Stomach (tissue), 8 donors: ENCODE measurements at regions not wholly inside any gene's neighbourhood (a gene's known extent, or its start where the extent isn't known, plus 50 kb on each side); places are given as distances from the start of the nearest gene placed in this dataset.

Source experiments
- DNase-seq, 2 donors: peaks; one replicate each; pipeline versions ENCODE4 v3.0.0 to v3.0.0-alpha.2; 2013 to 2019
- H3K27ac ChIP-seq, 5 donors: fragments of 200-600 bp in 4 of 5; sonication (generic) in 4 of 5; one replicate each; pipeline ENCODE4 v1.5.1; 2013 to 2019; ENCODE audit warnings: mild to moderate bottlenecking in 1 of 5, moderate library complexity in 1 of 5
- H3K27me3 ChIP-seq, 3 donors: fragments of 200-600 bp; sonication (generic); one replicate each; pipeline ENCODE4 v1.5.1; 2017 to 2019; ENCODE audit warnings: mixed run types in 1 of 3
- H3K36me3 ChIP-seq, 4 donors: fragments of 200-600 bp; sonication (generic); 1 replicate in 3 of 4; 2 replicates in 1 of 4; pipeline ENCODE4 v1.5.1; 2016 to 2019
- H3K4me1 ChIP-seq, 4 donors: fragments of 200-600 bp; sonication (generic); one replicate each; pipeline ENCODE4 v1.5.1; 2016 to 2019
- H3K4me3 ChIP-seq, 4 donors: fragments of 200-600 bp; sonication (generic) in 3 of 4; one replicate each; pipeline ENCODE4 v1.5.1; 2016 to 2019; ENCODE audit warnings: mild to moderate bottlenecking in 1 of 4
- H3K9me3 ChIP-seq, 4 donors: fragments of 200-600 bp; sonication (generic); one replicate each; pipeline ENCODE4 v1.5.1; 2016 to 2019
- EP300 ChIP-seq: sonication (generic); formaldehyde crosslinking; IDR thresholded peaks from one replicate; pipeline ENCODE4 v1.6.1; 2017; ENCODE audit warnings: antibody characterized with exemption
- POLR2A ChIP-seq, 4 donors: fragments of 450-650 bp; IDR thresholded peaks; one replicate each; pipeline ENCODE4 v1.6.1; 2016; ENCODE audit warnings: antibody characterized with exemption in 4 of 4, control low read depth in 2 of 4, mild to moderate bottlenecking in 1 of 4, moderate library complexity in 1 of 4
- POLR2AphosphoS5 ChIP-seq, 3 donors: sonication (generic); formaldehyde crosslinking; IDR thresholded peaks; one replicate each; pipeline ENCODE4 v1.6.1; 2016; ENCODE audit warnings: antibody characterized with exemption in 3 of 3
- WGBS, 5 donors: extraction: QIAGEN DNeasy Blood & Tissue Kit in 3 of 5; methylation state at CpG; one replicate each; pipeline versions ENCODE4 v1.1.5 to v1.1.7; 2013 to 2018; 5-methylcytosine and 5-hydroxymethylcytosine counted together
- intact Hi-C: fragments of 100-400 bp; cut with DNase I; formaldehyde crosslinking; loops from one replicate; pipeline ENCODE4 v1.15.1; 2023; ENCODE audit warnings: low total_unique reads
- TF ChIP-seq, protein P1 (sequence below), 7 experiments: fragments of 450-650 bp in 4 of 7; fragments of 200-600 bp in 3 of 7; sonication (generic) in 3 of 7; IDR thresholded peaks; one replicate each; pipeline ENCODE4 v1.5.1; 2016 to 2019; ENCODE audit warnings: antibody characterized with exemption in 7 of 7, control low read depth in 2 of 7, mild to moderate bottlenecking in 1 of 7
- donor health status: healthy with polysubstance abuse.
- donor health status: Bipolar disorder and iron deficiency.
- donor health status: healthy.

DNA sequence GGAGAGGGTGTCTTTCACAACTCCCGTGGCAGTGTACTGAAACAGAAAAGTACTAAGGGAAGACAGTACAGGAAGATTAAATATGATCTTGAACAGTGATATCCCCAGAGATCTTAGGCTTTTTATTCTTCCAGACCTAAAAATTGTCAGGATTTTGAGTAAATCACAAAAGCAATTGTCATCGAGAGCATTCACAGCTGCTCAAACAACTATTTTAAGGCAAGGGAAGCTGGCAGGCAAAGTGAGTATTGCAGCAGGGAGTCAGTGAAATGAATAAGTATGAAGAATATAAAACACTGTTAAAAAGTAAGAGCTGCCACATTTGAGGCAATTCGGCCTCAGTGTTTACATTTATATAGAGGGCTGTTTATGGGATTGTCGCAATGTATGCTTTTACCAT, 479.0 kb downstream of the CAAP1 start:
- Histone ChIP-seq H3K4me1 (no peaks in the 10 kb centered on the region), H3K27ac (no peak overlapping the region), H3K9me3 (no peaks in the 10 kb centered on the region), H3K36me3 (no peaks in the 10 kb centered on the region), H3K4me3 (no peak overlapping the region), H3K27me3 (no peaks in the 10 kb centered on the region)
- intact Hi-C loops: no loop called here
- 45 to 66% (median 60%) methylated on average over 4 of the region's 4 CpGs for WGBS, 5 donors
- no peak for TF ChIP-seq POLR2A (IDR thresholded peaks at IDR 0.05)
- TF ChIP-seq EP300: no peak
- TF ChIP-seq POLR2AphosphoS5 (IDR thresholded peaks at IDR 0.05): no peak
- TF ChIP-seq, protein P1, sequence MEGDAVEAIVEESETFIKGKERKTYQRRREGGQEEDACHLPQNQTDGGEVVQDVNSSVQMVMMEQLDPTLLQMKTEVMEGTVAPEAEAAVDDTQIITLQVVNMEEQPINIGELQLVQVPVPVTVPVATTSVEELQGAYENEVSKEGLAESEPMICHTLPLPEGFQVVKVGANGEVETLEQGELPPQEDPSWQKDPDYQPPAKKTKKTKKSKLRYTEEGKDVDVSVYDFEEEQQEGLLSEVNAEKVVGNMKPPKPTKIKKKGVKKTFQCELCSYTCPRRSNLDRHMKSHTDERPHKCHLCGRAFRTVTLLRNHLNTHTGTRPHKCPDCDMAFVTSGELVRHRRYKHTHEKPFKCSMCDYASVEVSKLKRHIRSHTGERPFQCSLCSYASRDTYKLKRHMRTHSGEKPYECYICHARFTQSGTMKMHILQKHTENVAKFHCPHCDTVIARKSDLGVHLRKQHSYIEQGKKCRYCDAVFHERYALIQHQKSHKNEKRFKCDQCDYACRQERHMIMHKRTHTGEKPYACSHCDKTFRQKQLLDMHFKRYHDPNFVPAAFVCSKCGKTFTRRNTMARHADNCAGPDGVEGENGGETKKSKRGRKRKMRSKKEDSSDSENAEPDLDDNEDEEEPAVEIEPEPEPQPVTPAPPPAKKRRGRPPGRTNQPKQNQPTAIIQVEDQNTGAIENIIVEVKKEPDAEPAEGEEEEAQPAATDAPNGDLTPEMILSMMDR (IDR thresholded peaks at IDR 0.05): no peak
- DNase-seq: peak in 1 of 2 donors; percentile 45

DNA sequence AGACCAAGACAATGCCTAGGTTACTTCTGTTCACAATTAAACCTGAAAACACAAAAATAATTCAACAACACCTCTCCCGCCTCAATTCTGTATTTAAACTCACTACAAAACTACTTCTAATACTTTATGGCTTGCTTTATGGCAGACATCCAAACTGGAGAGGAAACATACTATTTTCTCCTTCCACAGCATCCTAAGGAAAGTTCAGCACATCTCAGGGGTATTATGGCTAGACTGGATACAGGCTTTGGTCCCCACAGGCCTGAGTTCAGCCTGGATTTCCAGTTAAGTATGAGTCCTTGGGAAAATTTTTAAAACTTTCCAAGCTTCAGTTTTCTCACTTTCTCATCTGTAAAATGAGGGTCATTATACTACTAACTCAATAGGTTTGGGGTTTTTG, 480.2 kb downstream of the CAAP1 start:
- Histone ChIP-seq H3K9me3 (no peaks in the 10 kb centered on the region), H3K27me3 (no peaks in the 10 kb centered on the region), H3K4me1 (no peaks in the 10 kb centered on the region), H3K27ac (no peak overlapping the region), H3K36me3 (no peaks in the 10 kb centered on the region), H3K4me3 (no peak overlapping the region)
- TF ChIP-seq, protein P1 (IDR thresholded peaks at IDR 0.05): no peak
- TF ChIP-seq POLR2A (IDR thresholded peaks at IDR 0.05) (no peak), POLR2AphosphoS5 (IDR thresholded peaks at IDR 0.05) (no peak), EP300 (no peak)
- intact Hi-C loops: no loop called here
- peak in 1 of 2 donors; percentile 23 for DNase-seq
- 71 to 91% (median 87%) methylated on average over 1 of the region's 1 CpG for WGBS, 5 donors

DNA sequence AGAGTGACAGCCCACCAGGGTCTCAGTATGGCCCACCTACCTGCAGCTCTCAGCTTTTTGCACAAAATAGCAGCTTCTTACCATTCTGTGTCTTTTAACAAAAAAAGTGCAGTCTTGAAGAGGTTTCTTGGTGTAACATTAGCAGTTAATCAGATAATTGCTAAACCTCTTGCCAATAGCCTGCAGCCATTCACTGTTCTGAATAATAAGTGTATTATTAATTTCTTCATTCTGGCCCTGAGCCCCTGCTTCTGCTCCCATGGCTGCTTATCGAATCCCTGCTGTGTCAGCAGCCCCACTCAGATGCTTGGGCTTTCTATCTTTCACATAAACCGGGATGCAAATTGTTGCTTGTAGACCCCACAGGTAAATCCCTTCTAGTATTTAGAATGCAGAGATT, 485.9 kb downstream of the CAAP1 start:
- Histone ChIP-seq H3K27me3 (no peaks in the 10 kb centered on the region), H3K27ac (no peak overlapping the region), H3K4me1 (no peaks in the 10 kb centered on the region), H3K36me3 (no peaks in the 10 kb centered on the region), H3K9me3 (no peaks in the 10 kb centered on the region), H3K4me3 (no peak overlapping the region)
- WGBS, 5 donors: 65 to 77% (median 69%) methylated on average over 2 of the region's 2 CpGs
- TF ChIP-seq, protein P1 (IDR thresholded peaks at IDR 0.05): no peak
- TF ChIP-seq POLR2AphosphoS5 (IDR thresholded peaks at IDR 0.05) (no peak), EP300 (no peak), POLR2A (IDR thresholded peaks at IDR 0.05) (no peak)
- intact Hi-C loops: no loop called here
- DNase-seq: no peak

DNA sequence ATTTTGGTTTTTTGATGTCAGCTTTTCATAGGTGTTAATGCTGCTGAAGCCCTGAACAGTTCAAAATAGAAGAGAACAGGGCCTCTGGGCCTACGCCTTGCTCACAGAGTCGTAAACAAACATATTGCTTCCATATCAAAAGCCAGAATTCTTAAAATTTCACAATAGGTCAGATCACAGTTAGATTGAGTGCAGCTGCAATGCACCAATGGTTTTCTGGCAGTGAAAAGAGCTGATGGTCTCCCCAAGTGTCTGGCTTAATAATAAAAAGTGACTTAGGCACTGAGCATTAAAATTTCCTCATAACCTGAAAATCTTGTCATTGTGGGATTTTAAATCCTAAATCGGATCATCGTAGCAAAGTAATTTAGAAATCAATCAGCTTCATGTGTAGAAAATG, 493.0 kb downstream of the CAAP1 start:
- Histone ChIP-seq H3K27ac (no peak overlapping the region), H3K27me3 (no peaks in the 10 kb centered on the region), H3K36me3 (no peaks in the 10 kb centered on the region), H3K4me3 (no peak overlapping the region), H3K9me3 (no peaks in the 10 kb centered on the region), H3K4me1 (no peaks in the 10 kb centered on the region)
- intact Hi-C loops: no loop called here
- WGBS, 5 donors: 76 to 86% (median 84%) methylated on average over 4 of the region's 4 CpGs
- no peak for TF ChIP-seq POLR2A (IDR thresholded peaks at IDR 0.05)
- no peak for TF ChIP-seq EP300
- TF ChIP-seq, protein P1 (IDR thresholded peaks at IDR 0.05): no peak
- no peak for TF ChIP-seq POLR2AphosphoS5 (IDR thresholded peaks at IDR 0.05)
- no peak for DNase-seq
